K562 (cell line): ENCODE measurements at regions not wholly inside any gene's neighbourhood (a gene's known extent, or its start where the extent isn't known, plus 50 kb on each side); places are given as distances from the start of the nearest gene placed in this dataset.
A peak's percentile ranks its signal among the peaks of the same experiment; 100 is the strongest.

ENCODE experiments used
- ATF6 ChIP-seq: sonication (generic); formaldehyde crosslinking; IDR thresholded peaks from 2 replicates; pipeline ENCODE4 v1.4.0; 2020; ENCODE audit warnings: mild to moderate bottlenecking, missing genetic modification reagents
- BDP1 ChIP-seq: IDR thresholded peaks from 3 replicates; pipeline ENCODE4 v1.6.1; 2011; ENCODE audit not compliant: insufficient read length, insufficient read depth
- C11orf30 ChIP-seq: fragments of 450-650 bp; IDR thresholded peaks from 2 replicates; pipeline ENCODE4 v1.6.1; 2016; ENCODE audit warnings: low read depth, mild to moderate bottlenecking
- CBFA2T3 ChIP-seq: fragments of 450-650 bp; IDR thresholded peaks from 2 replicates; pipeline ENCODE4 v1.6.1; 2017
- GTF2E2 ChIP-seq: fragments of 200-800 bp; sonication (Bioruptor generic); IDR thresholded peaks from 2 replicates; pipeline ENCODE4 v1.6.1; 2016; ENCODE audit warnings: missing genetic modification characterization, missing compliant biosample characterization
- KLF10 ChIP-seq: fragments of 250-450 bp; sonication (Bioruptor Pico); IDR thresholded peaks from 2 replicates; pipeline ENCODE4 v1.6.1; 2021; ENCODE audit warnings: matching md5 sums
- KLF16 ChIP-seq: IDR thresholded peaks from 2 replicates; pipeline ENCODE4 v1.6.1; 2016; ENCODE audit warnings: antibody characterized with exemption
- MCM7 ChIP-seq, 2 experiments: fragments of 450-650 bp; IDR thresholded peaks; 2 replicates each; pipeline ENCODE4 v1.6.1; 2016 to 2018
- SREBF2 ChIP-seq: sonication (generic); formaldehyde crosslinking; IDR thresholded peaks from 2 replicates; pipeline ENCODE4 v1.4.0; 2020; ENCODE audit warnings: mild to moderate bottlenecking, missing genetic modification reagents
- TCF3 ChIP-seq: sonication (generic); formaldehyde crosslinking; IDR thresholded peaks from 2 replicates; pipeline ENCODE4 v1.4.0; 2020; ENCODE audit warnings: mild to moderate bottlenecking, missing genetic modification reagents
- ZNF551 ChIP-seq: fragments of 250-450 bp; sonication (Bioruptor Pico); IDR thresholded peaks from 2 replicates; pipeline ENCODE4 v1.5.0; 2021; ENCODE audit warnings: mild to moderate bottlenecking, moderate library complexity
- TF ChIP-seq, protein P1 (sequence below): fragments of 450-650 bp; formaldehyde crosslinking; IDR thresholded peaks from 2 replicates; pipeline ENCODE4 v1.4.0; 2020; ENCODE audit warnings: mild to moderate bottlenecking, moderate library complexity
- TF ChIP-seq, protein P2 (sequence below): sonication (generic); formaldehyde crosslinking; IDR thresholded peaks from 2 replicates; pipeline ENCODE4 v1.8.1; 2023; ENCODE audit warnings: mild to moderate bottlenecking, missing genetic modification reagents

DNA sequence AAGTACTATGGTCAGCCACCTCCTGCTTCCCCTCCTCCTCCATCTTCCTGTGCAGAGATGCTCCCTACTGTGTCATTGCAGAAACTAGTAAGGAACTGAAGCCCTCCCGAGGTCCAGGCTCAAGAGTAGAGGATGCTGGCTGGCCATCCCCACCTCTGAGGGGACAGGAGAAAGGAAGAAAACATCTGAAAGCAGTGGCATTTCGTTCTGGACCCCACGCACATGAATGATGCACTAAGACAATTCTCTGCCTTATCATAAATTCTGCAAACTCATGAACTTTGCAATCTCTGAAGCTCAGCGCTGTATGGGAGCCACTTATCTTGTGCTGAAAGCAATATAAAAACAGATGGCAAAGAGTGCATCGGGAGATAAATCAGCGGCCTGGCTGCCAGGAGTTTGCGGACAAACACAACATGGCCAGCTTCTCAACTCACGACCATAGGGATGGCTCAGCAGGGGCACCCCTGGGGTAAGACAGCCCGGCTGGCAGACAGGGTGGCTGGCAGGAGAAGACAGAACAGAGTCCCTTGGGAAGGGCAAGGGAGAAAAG, 306.4 kb downstream of the NXPE2 start (continued):
- TF ChIP-seq, protein P1, sequence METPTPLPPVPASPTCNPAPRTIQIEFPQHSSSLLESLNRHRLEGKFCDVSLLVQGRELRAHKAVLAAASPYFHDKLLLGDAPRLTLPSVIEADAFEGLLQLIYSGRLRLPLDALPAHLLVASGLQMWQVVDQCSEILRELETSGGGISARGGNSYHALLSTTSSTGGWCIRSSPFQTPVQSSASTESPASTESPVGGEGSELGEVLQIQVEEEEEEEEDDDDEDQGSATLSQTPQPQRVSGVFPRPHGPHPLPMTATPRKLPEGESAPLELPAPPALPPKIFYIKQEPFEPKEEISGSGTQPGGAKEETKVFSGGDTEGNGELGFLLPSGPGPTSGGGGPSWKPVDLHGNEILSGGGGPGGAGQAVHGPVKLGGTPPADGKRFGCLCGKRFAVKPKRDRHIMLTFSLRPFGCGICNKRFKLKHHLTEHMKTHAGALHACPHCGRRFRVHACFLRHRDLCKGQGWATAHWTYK (CRISPR knock-in tag) = no peak
- no peak for TF ChIP-seq ATF6 (CRISPR knock-in tag)
- peak; percentile 33; the same call in 1 of the 2 replicates for TF ChIP-seq KLF16
- no peak for TF ChIP-seq BDP1
- no peak for TF ChIP-seq ZNF551
- TF ChIP-seq, protein P2, sequence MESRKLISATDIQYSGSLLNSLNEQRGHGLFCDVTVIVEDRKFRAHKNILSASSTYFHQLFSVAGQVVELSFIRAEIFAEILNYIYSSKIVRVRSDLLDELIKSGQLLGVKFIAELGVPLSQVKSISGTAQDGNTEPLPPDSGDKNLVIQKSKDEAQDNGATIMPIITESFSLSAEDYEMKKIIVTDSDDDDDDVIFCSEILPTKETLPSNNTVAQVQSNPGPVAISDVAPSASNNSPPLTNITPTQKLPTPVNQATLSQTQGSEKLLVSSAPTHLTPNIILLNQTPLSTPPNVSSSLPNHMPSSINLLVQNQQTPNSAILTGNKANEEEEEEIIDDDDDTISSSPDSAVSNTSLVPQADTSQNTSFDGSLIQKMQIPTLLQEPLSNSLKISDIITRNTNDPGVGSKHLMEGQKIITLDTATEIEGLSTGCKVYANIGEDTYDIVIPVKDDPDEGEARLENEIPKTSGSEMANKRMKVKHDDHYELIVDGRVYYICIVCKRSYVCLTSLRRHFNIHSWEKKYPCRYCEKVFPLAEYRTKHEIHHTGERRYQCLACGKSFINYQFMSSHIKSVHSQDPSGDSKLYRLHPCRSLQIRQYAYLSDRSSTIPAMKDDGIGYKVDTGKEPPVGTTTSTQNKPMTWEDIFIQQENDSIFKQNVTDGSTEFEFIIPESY (CRISPR knock-in tag) = no peak
- TF ChIP-seq GTF2E2 (tag) = no peak
- peak; percentile 66 for TF ChIP-seq TCF3
- TF ChIP-seq KLF10 (CRISPR knock-in tag) = no peak
- peak; percentile 83 for TF ChIP-seq CBFA2T3
- TF ChIP-seq C11orf30 = peak; percentile 59
- no peak for TF ChIP-seq MCM7 (IDR thresholded peaks at IDR 0.05)
- no peak for TF ChIP-seq SREBF2 (CRISPR knock-in tag)
